Hippocampal formation (tissue), 2 donors: ENCODE measurements at regions not wholly inside any gene's neighbourhood (a gene's known extent, or its start where the extent isn't known, plus 50 kb on each side); places are given as distances from the start of the nearest gene placed in this dataset.

Source experiments
- DNase-seq, 2 donors: peaks; one replicate each; lab custom pipeline; 2025; lab: John Stamatoyannopoulos, UW

DNA sequence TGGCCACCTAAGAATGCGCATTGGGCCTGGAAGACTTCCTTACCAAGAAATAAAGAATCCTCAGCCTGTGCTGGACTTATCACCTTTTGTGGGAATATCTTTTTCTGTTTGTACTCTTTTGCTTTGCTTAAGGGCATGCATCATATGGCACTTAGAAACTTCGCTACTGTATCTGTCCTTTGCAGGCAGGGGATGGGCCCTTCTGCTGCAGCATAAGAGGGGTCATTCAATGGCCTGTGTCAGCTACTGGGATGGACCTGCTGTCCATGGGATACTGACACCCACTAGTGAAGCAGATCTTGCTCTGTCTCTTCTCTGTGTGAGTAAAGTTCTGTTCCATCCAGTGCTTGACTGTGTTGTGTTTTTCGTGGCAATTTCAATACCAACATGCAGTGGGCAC lies 239.0 kb upstream of the JUN start:
- no peak for DNase-seq

GRCh38 chr1:59025201-59025600 lies 241.4 kb upstream of the JUN start:
- DNase-seq, result no peak

DNA sequence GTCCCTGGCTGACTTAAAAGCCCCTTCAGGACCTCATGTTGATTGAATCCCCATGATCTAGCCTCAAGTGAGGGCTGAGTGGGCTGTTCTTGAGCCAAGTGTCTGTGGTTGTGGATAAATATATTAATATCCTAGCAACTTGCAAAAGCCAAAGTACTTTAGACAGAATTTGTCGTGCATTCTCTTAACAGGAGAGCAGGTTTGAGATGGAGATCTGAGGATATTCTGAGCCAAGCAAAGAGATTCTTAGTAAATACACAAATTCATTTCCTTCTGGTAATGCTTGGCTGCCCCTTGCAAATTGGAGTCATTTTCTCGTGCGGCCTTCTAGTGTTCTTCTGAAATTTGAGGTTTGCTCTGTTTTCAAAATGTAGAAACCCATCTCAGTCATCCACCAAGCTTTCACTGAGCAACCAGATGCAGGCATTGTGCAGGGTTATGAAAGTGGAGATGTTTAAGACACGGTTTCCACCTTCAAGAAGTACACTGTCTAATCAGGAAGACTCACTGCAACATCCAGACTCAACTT lies 242.1 kb upstream of the JUN start:
- DNase-seq, result no peak

DNA sequence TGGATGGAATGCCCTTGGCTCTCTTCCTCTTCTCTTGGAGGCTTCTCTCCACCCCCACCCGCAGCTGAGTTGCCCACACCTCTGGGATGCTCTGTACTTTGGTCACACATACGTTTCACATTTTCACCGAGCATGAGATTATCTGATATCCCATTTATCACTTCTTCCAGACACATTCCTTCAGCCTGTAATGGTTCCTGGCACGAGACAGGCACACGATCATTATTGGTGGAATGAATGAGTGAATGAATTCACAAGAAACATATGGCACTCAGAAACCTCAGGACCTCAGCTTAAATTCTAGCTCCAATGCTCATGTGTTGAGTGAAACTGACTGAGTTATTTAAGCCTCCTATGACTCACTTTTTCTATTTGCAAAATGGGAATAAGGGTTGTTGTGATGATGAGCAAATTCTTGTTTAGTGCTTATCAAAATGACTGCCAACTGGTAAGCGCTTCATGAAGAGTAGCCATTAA lies 242.7 kb upstream of the JUN start:
- no peak for DNase-seq

DNA sequence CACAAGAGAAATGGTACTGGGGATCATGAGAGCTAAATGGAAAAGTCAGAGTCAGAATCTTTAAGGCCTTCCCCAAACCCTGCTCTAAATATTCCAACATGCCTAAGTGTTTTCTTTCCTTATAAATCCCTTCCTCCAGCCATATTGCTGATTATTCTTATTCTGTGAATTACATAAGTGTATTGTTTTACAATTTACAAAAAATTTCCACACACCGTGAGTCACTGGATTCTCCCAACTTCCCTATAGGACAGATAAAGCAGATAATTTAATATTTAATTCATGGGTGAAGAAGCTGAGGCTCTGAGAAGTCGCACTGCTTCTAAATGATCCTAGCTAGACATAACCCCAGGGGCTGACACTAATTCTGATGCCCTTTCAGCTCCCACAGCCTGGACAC lies 243.3 kb upstream of the JUN start:
- DNase-seq, result no peak

DNA sequence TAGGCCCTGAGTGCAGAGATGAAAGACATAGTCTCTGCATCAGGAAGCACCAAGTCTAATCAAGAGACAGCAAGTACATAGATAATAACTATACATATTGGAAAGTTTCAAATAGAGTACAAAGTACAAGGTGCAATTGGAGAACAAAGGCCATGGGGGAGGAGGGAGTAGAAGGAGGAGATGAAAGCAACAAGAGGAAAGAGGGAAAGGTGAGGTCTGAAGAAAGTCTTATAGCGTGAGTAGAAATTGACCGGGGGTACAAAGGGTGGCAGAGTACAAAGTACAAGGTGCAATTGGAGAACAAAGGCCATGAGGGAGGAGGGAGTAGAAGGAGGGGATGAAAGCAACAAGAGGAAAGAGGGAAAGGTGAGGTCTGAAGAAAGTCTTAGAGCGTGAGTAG lies 244.2 kb upstream of the JUN start:
- DNase-seq, result no peak

GRCh38 chr1:59029411-59030167 lies 245.7 kb upstream of the JUN start:
- no peak for DNase-seq

DNA sequence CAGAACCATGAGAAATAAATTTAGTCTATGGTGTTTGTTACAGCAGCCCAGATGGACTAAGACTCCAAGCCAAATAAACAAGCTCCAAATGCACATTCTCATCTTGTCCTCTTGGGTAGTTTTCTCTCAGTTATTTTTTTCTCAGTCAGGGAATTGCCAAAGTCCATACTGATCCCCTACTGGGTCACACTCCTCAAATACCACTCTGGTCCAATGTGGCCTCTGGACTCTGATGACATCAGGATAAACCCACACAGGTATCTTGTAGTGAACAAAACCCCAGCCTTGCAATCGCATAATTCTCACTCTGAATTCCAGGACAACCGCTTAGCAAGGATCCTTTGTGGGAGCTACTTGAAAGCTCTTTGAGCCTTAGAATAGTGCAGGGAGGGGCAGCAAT lies 248.4 kb upstream of the JUN start:
- no peak for DNase-seq

DNA sequence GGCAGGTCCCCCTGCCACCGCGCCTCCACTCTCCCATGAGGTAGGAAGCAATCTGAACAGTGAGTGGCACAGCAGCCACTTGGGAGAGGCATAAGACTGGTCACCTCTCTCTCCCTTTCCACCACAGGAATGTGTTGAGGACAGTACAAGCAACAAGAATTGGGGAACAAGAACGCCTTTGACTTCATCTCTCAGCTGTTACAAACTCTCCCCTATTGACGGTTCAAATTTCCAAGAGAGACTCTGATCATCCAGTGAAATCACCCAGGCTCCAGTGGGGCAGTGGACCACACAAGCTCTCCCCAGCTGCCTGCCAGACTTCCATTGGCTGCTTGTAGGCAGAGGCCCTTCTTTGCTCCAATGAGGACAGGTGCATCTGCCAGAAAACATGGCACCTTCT lies 249.9 kb upstream of the JUN start:
- DNase-seq, result no peak

DNA sequence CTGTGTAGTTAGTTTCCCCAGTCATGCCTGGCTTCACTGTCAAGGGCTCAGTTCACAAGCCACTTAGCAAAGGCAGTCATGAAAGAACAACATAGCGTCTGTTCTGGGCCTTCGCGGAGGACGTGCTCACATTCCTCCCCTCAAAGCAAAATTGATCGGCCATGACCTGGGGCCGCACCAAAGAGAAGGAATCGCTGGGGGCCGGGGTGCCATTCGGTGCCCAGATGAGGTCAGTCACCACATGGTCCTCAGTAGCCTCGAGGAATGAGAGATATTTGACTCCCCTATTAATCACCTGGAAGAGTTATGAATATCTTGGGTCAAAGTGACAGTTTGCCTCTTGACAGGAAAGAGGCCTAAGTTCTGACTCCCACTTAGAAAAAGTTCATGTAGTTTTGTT lies 251.1 kb upstream of the JUN start:
- no peak for DNase-seq

GRCh38 chr1:59039551-59039950 lies 255.7 kb upstream of the JUN start:
- no peak for DNase-seq

- no peak for DNase-seq
Observed at GRCh38 chr1:59040486-59040885, 256.4 kb upstream of the FGGY start.

- no peak for DNase-seq
Observed at GRCh38 chr1:59041646-59042277, 255.1 kb upstream of the FGGY start.

- DNase-seq, result no peak
Observed at GRCh38 chr1:59043796-59044195, 253.1 kb upstream of the FGGY start.

DNA sequence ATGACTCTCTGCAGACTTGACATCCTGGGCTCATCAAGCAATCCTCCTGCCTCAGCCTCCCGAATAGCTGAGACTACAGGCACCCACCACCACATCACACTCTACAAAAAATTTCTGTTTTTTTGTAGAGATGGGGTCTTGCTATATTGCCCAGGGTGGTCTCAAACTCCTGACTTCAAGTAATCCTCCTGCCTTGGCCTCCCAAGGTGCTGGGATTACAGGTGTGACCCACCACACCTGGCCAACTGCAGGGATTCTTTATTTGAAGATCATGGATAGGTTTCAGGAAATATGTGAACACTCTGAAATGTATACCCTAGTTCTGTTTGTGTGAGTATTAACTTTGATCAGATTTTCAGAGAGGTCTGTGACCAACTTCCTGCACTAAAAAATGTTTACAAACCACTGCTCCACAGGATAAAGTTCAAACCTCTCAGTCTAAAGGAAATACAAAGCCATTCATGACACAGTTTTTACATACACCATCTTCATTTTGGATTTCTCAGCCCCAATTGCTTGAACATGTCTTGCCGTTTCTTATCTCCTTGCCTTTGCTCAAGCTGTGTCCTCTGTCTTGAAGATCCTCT lies 252.3 kb upstream of the FGGY start:
- DNase-seq, result no peak

GRCh38 chr1:59045137-59045536 lies 251.8 kb upstream of the FGGY start:
- no peak for DNase-seq

GRCh38 chr1:59045636-59046035 lies 251.3 kb upstream of the FGGY start:
- DNase-seq, result no peak

GRCh38 chr1:59046134-59046533 lies 250.8 kb upstream of the FGGY start:
- no peak for DNase-seq

DNA sequence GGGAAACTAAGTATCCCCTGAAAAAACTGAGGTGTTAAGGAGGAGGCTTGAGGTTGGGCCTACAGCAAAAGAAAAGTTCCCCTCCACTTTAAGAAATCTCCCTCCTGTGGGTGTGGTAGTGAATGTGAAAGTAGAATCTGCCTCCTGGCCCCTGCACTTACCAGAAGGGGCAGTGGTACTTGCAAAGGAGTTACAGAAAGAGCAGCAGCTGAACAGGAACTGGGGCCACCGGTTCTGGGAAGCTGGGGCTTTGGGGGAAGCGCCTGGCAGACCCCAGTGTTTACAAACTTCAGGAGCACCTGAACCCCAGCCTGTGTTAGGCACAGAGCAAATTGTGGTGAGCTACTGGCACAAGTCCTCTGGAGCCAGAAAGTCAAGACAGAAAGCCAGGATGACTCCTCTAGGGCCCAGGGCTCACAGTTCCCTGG lies 250.2 kb upstream of the FGGY start:
- DNase-seq, result no peak

- no peak for DNase-seq
Observed at GRCh38 chr1:59051007-59051406, 245.9 kb upstream of the FGGY start.

- DNase-seq, result no peak
Observed at GRCh38 chr1:59052166-59052590, 244.7 kb upstream of the FGGY start.

- DNase-seq, result no peak
Observed at GRCh38 chr1:59054172-59054571, 242.7 kb upstream of the FGGY start.
